Endodermal cell (in vitro differentiated cells): ENCODE measurements at regions not wholly inside any gene's neighbourhood (a gene's known extent, or its start where the extent isn't known, plus 50 kb on each side); places are given as distances from the start of the nearest gene placed in this dataset.

Experiments
- DNase-seq: peaks from one replicate; pipeline ENCODE4 v3.0.0-alpha.2; 2017
- H3K27ac ChIP-seq: 2 replicates; pipeline ENCODE4 v1.5.1; 2013; ENCODE audit warnings: mild to moderate bottlenecking, low read depth, low read length, moderate library complexity
- H3K27me3 ChIP-seq: 2 replicates; pipeline ENCODE4 v1.6.1; 2013; ENCODE audit warnings: mild to moderate bottlenecking, low read length, moderate library complexity; ENCODE audit not compliant: insufficient read depth, control insufficient read depth, poor library complexity, severe bottlenecking
- H3K36me3 ChIP-seq: 2 replicates; pipeline ENCODE4 v1.7.0; 2013; ENCODE audit warnings: mild to moderate bottlenecking, low read length, moderate library complexity; ENCODE audit not compliant: control insufficient read depth, insufficient read depth
- H3K4me1 ChIP-seq: one replicate; pipeline ENCODE4 v1.7.0; 2013; ENCODE audit warnings: low read length; ENCODE audit not compliant: control insufficient read depth, insufficient read depth
- H3K4me3 ChIP-seq: 2 replicates; pipeline ENCODE4 v1.5.1; 2013; ENCODE audit warnings: mild to moderate bottlenecking, low read length, moderate library complexity
- H3K9ac ChIP-seq: 2 replicates; pipeline ENCODE4 v1.6.1; 2013; ENCODE audit warnings: mild to moderate bottlenecking, low read length, moderate library complexity; ENCODE audit not compliant: poor library complexity, severe bottlenecking; ENCODE audit errors: extremely low read depth
- H3K9me3 ChIP-seq: 2 replicates; pipeline ENCODE4 v1.6.1; 2013; ENCODE audit warnings: mild to moderate bottlenecking, low read length, moderate library complexity; ENCODE audit not compliant: control insufficient read depth
- H3K27ac Mint-ChIP-seq: 2 replicates; pipeline ENCODE4 v1.8.0; 2020; ENCODE audit warnings: mixed read lengths
- H3K27me3 Mint-ChIP-seq: 2 replicates; pipeline ENCODE4 v1.8.0; 2021; ENCODE audit warnings: mild to moderate bottlenecking, mixed read lengths; ENCODE audit not compliant: insufficient read depth
- H3K36me3 Mint-ChIP-seq: 2 replicates; pipeline ENCODE4 v1.8.0; 2020; ENCODE audit warnings: low read depth, mixed read lengths
- H3K4me1 Mint-ChIP-seq: 2 replicates; pipeline ENCODE4 v1.8.0; 2020; ENCODE audit warnings: mixed read lengths
- H3K4me3 Mint-ChIP-seq: 2 replicates; pipeline ENCODE4 v1.8.0; 2020; ENCODE audit warnings: mild to moderate bottlenecking, moderate library complexity, mixed read lengths
- H3K9me3 Mint-ChIP-seq: 2 replicates; pipeline ENCODE4 v1.8.0; 2020; ENCODE audit warnings: mild to moderate bottlenecking, mixed read lengths
- WGBS, 2 experiments: methylation state at CpG; one replicate each; pipeline versions ENCODE4 v1.1.5 to v1.1.7; 2013; ENCODE audit warnings: missing lambda C conversion rate in 2 of 2, mixed read lengths in 1 of 2; ENCODE audit not compliant: insufficient coverage in 1 of 2, insufficient read length in 1 of 2; 5-methylcytosine and 5-hydroxymethylcytosine counted together
- TF ChIP-seq, protein P1 (sequence below): fragments of 200-600 bp; sonication (generic); conservative IDR thresholded peaks from 2 replicates; pipeline ENCODE4 v1.5.0; 2021; ENCODE audit warnings: antibody characterized with exemption, mild to moderate bottlenecking

DNA sequence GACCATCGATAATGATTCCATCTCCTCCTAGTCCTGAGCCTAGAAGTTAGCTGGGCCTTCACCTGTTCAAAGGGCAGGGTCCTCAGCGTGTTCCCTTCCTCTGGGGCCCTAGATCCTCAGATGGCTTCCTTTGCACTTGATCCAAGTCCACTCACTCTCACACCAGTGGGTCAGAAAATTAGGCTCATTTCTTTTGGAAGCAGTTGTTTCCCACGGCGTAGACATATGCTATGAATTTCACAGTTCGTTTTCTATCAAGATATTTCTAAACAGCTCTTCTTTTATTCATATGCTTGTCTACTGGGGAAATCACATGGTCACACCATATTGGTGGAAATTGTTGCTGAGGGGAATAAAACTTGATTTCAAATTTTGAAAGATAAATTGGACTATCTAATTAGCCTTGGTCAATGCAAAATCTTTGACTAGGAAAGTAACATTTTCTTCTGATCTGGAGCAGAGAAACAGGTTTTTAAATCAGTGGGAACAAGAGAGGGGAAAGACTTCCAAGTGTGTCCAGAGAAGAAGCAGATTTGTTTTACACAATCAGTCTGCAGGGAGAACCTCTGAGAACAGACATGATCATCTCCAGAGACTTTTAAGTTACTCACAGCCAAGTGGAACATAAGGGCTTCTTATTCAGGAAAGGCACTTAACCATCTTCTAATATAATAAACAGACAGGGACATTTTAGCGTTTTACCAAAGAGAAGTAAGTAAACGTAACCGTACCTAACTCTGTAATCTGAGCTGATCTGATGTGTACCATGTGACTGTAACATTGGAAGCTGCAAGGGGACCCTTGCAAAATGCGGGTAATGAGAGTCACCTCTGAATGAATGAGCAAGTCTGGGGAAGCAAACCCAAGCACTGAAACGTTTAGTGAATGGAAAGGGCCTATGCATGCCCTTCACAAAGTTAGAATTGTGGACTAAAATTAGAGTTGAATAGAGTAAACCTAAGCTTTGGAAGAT lies 455.7 kb upstream of the FAT1 start:
- peaks cover 7% of the 10 kb centered on the region for H3K4me1 Mint-ChIP-seq

DNA sequence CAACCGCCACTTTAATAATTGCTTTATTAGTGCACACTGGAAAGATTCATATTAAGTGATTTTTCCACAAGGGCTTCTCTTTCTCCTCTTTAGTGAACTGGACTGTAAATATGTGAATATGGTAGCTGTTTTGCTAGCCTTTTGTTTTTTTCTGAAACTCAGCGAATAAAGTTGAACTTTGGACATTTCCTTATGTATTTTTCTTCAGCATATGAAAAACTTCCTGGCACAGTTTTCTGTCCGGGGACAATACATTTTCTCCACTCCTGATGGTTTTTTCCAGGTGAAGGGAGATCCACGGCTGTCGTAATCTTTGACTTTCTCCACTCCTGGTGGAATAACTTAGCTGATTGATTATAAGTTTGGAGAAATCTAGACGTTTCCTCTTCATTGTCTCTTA lies 457.4 kb upstream of the FAT1 start:
- no peak for DNase-seq
- no peak overlapping the region for H3K4me3 ChIP-seq
- Mint-ChIP-seq H3K4me3 (no peak overlapping the region), H3K27me3 (no peaks in the 10 kb centered on the region), H3K4me1 (peaks cover 7% of the 10 kb centered on the region), H3K27ac (no peak overlapping the region), H3K36me3 (no peaks in the 10 kb centered on the region), H3K9me3 (no peaks in the 10 kb centered on the region)
- H3K4me1 ChIP-seq = no peaks in the 10 kb centered on the region
- H3K9me3 ChIP-seq = no peaks in the 10 kb centered on the region
- WGBS, 2 experiments = 65 to 100% methylated on average over 2 to 6 of the region's 6 CpGs
- H3K9ac ChIP-seq = no peak overlapping the region
- H3K36me3 ChIP-seq = no peaks in the 10 kb centered on the region
- TF ChIP-seq, protein P1, sequence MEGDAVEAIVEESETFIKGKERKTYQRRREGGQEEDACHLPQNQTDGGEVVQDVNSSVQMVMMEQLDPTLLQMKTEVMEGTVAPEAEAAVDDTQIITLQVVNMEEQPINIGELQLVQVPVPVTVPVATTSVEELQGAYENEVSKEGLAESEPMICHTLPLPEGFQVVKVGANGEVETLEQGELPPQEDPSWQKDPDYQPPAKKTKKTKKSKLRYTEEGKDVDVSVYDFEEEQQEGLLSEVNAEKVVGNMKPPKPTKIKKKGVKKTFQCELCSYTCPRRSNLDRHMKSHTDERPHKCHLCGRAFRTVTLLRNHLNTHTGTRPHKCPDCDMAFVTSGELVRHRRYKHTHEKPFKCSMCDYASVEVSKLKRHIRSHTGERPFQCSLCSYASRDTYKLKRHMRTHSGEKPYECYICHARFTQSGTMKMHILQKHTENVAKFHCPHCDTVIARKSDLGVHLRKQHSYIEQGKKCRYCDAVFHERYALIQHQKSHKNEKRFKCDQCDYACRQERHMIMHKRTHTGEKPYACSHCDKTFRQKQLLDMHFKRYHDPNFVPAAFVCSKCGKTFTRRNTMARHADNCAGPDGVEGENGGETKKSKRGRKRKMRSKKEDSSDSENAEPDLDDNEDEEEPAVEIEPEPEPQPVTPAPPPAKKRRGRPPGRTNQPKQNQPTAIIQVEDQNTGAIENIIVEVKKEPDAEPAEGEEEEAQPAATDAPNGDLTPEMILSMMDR = no peak
- no peak overlapping the region for H3K27ac ChIP-seq
- H3K27me3 ChIP-seq = no peaks in the 10 kb centered on the region

More for the DNA sequence above, 455.7 kb upstream of the FAT1 start:
- H3K9me3 ChIP-seq = no peaks in the 10 kb centered on the region
- H3K27ac ChIP-seq = no peak overlapping the region
- Mint-ChIP-seq H3K27ac (no peak overlapping the region), H3K27me3 (no peaks in the 10 kb centered on the region), H3K4me3 (no peak overlapping the region), H3K9me3 (no peaks in the 10 kb centered on the region), H3K36me3 (no peaks in the 10 kb centered on the region)
- WGBS, 2 experiments = 68 to 76% methylated on average over 6 to 10 of the region's 10 CpGs
- no peaks in the 10 kb centered on the region for H3K4me1 ChIP-seq
- H3K4me3 ChIP-seq = no peak overlapping the region
- H3K9ac ChIP-seq = no peak overlapping the region
- no peaks in the 10 kb centered on the region for H3K36me3 ChIP-seq
- TF ChIP-seq, protein P1 = no peak
- no peak for DNase-seq
- H3K27me3 ChIP-seq = no peaks in the 10 kb centered on the region

DNA sequence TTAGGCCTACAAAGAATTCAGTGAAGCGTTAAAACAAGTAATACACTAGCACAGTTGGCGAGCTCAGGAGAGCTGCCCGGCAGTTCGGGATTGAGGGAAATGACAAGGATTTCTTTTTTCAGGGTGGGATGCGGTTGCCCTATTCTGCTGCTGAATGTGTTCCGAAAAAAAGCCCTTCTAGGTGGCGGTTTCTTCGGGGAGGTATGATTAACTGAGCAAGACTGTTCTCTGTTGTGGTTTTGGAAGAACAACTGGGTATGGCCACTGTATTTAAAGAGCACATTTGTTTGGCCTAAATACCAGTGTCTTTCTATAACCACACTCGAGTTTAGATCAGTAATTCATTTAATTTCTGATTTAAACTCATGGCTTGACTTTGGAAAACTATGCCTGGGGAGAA lies 459.7 kb upstream of the FAT1 start:
- no peak for DNase-seq
- Histone ChIP-seq H3K36me3 (no peaks in the 10 kb centered on the region), H3K9me3 (no peaks in the 10 kb centered on the region), H3K27me3 (no peaks in the 10 kb centered on the region), H3K9ac (no peak overlapping the region), H3K4me3 (no peak overlapping the region), H3K4me1 (no peaks in the 10 kb centered on the region), H3K27ac (no peak overlapping the region)
- TF ChIP-seq, protein P1 = no peak
- Mint-ChIP-seq H3K4me1 (peaks cover 7% of the 10 kb centered on the region), H3K4me3 (no peak overlapping the region), H3K27ac (no peak overlapping the region), H3K36me3 (no peaks in the 10 kb centered on the region), H3K27me3 (no peaks in the 10 kb centered on the region), H3K9me3 (no peaks in the 10 kb centered on the region)
- 86 to 91% methylated on average over 9 of the region's 9 CpGs for WGBS, 2 experiments
